ENCODE measurements at regions not wholly inside any gene's neighbourhood (a gene's known extent, or its start where the extent isn't known, plus 50 kb on each side); places are given as distances from the start of the nearest gene placed in this dataset.

DNA sequence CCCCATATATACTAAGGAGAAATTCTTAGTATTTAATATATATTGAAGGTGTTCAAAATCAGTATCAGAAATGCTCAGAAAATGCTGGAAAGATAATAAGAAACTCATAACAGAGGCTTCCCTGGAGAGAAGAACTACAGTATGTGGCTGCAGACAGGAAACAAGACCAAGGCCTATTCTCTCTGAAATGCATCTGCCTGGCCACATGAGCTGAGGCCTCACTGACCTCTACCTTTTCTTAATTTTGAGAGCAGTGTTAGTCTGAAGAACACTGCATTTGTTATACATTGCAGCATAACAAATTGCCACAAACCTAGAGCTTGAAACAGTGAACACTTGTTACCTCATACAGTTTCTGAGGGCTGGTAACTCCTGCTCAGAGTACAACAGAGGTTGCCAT is 133.4 kb upstream of the SPEF2 start:
- no peak for DNase-seq
- no peak overlapping the region for H3K9ac ChIP-seq (ENCODE audit: low read length)
- no peak overlapping the region for H3K4me3 ChIP-seq (ENCODE audit: low read length)

DNA sequence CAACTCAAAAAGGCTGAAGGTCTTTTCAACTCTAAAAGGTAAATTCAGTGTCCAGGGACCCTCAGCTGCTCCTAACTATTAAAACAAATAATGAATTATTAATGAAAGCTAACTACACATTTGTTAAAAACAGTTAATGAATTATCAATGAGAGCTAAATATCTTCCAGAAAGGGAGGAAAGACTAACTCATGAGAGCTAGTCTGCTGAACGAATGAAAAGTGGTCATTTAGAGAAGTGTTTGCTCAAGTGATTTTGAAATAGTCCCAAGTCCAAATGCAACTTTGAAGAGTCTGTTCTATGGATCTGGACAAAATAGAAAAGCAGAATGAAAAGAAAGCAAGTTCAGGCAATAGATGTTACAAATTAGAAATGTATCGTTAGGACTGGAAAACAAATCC is 133.9 kb upstream of the SPEF2 start:
- H3K36me3 ChIP-seq (replicated peaks; ENCODE audit: insufficient read depth, low read length) = no peaks in the 10 kb centered on the region
- TF ChIP-seq, protein P1, sequence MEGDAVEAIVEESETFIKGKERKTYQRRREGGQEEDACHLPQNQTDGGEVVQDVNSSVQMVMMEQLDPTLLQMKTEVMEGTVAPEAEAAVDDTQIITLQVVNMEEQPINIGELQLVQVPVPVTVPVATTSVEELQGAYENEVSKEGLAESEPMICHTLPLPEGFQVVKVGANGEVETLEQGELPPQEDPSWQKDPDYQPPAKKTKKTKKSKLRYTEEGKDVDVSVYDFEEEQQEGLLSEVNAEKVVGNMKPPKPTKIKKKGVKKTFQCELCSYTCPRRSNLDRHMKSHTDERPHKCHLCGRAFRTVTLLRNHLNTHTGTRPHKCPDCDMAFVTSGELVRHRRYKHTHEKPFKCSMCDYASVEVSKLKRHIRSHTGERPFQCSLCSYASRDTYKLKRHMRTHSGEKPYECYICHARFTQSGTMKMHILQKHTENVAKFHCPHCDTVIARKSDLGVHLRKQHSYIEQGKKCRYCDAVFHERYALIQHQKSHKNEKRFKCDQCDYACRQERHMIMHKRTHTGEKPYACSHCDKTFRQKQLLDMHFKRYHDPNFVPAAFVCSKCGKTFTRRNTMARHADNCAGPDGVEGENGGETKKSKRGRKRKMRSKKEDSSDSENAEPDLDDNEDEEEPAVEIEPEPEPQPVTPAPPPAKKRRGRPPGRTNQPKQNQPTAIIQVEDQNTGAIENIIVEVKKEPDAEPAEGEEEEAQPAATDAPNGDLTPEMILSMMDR (IDR thresholded peaks at IDR 0.05; ENCODE audit: low read length) = no peak
- TF ChIP-seq EZH2 (optimal IDR thresholded peaks at IDR 0.05; ENCODE audit: low read depth, low read length) (no peak), EZH2phosphoT487 (IDR thresholded peaks at IDR 0.05; ENCODE audit: low read length) (no peak)
- no peaks in the 10 kb centered on the region for H4K20me1 ChIP-seq (ENCODE audit: insufficient read depth, low read length)
- peaks cover 10% of the 10 kb centered on the region for H3K4me1 ChIP-seq (ENCODE audit: low read length)
- no peak overlapping the region for H3K27ac ChIP-seq (ENCODE audit: low read length)
- H3K4me2 ChIP-seq (ENCODE audit: low read depth, low read length) = no peak overlapping the region
- H3K9me3 ChIP-seq (replicated peaks; ENCODE audit: insufficient read depth, low read length) = no peaks in the 10 kb centered on the region
- no peaks in the 10 kb centered on the region for H3F3A ChIP-seq (ENCODE audit: insufficient read depth, low read length)
- no peak overlapping the region for H3K4me3 ChIP-seq (ENCODE audit: low read length)
- no peak for DNase-seq
- H3K27me3 ChIP-seq (replicated peaks; ENCODE audit: insufficient read depth, low read length) = no peaks in the 10 kb centered on the region
- no peaks in the 10 kb centered on the region for H3K79me2 ChIP-seq (ENCODE audit: low read length)
- no peak overlapping the region for H2AFZ ChIP-seq (ENCODE audit: low read length)
- no peaks in the 10 kb centered on the region for H3K9me2 ChIP-seq (replicated peaks; ENCODE audit: insufficient read depth, low read length)
- H3K9ac ChIP-seq (ENCODE audit: low read length) = no peak overlapping the region

More for the DNA sequence above, 133.4 kb upstream of the SPEF2 start:
- Histone ChIP-seq H3F3A (ENCODE audit: insufficient read depth, low read length) (no peaks in the 10 kb centered on the region), H2AFZ (ENCODE audit: low read length) (no peak overlapping the region), H3K27ac (ENCODE audit: low read length) (no peak overlapping the region), H3K9me3 (replicated peaks; ENCODE audit: insufficient read depth, low read length) (no peaks in the 10 kb centered on the region), H3K9me2 (replicated peaks; ENCODE audit: insufficient read depth, low read length) (no peaks in the 10 kb centered on the region), H3K27me3 (replicated peaks; ENCODE audit: insufficient read depth, low read length) (no peaks in the 10 kb centered on the region), H3K4me2 (ENCODE audit: low read depth, low read length) (no peak overlapping the region), H3K4me1 (ENCODE audit: low read length) (peaks cover 6% of the 10 kb centered on the region; the same call in 1 of the 2 replicates), H3K36me3 (replicated peaks; ENCODE audit: insufficient read depth, low read length) (no peaks in the 10 kb centered on the region), H3K79me2 (ENCODE audit: low read length) (no peaks in the 10 kb centered on the region), H4K20me1 (ENCODE audit: insufficient read depth, low read length) (no peaks in the 10 kb centered on the region)
- TF ChIP-seq EZH2phosphoT487 (IDR thresholded peaks at IDR 0.05; ENCODE audit: low read length) (no peak), EZH2 (optimal IDR thresholded peaks at IDR 0.05; ENCODE audit: low read depth, low read length) (no peak)
- TF ChIP-seq, protein P1 (IDR thresholded peaks at IDR 0.05; ENCODE audit: low read length) = no peak

DNA sequence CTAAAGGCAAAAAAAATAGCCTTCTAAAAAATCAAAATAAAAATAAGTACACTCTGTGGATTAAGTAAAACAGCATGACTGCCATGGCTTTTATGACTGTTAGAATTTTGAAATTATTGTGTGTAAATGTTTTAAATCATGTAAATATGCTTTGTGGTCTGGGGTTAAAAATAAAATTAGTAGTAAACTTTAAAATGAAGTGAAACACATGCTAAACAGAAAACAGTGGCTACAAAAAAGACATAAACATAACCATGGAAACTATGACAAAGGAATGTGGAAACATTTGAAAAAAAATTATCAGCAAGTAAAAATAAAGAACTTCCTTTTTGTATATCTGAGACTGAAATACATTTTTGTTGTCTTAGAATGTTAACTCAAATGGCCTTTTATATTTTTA is 134.5 kb upstream of the SPEF2 start:
- H4K20me1 ChIP-seq (ENCODE audit: insufficient read depth, low read length) = no peaks in the 10 kb centered on the region
- H3K9me2 ChIP-seq (replicated peaks; ENCODE audit: insufficient read depth, low read length) = no peaks in the 10 kb centered on the region
- H3K9ac ChIP-seq (ENCODE audit: low read length) = no peak overlapping the region
- H3K9me3 ChIP-seq (replicated peaks; ENCODE audit: insufficient read depth, low read length) = no peaks in the 10 kb centered on the region
- no peaks in the 10 kb centered on the region for H3F3A ChIP-seq (ENCODE audit: insufficient read depth, low read length)
- no peak for DNase-seq
- H2AFZ ChIP-seq (ENCODE audit: low read length) = no peak overlapping the region
- H3K4me1 ChIP-seq (ENCODE audit: low read length) = peaks cover 11% of the 10 kb centered on the region
- H3K4me3 ChIP-seq (ENCODE audit: low read length) = no peak overlapping the region
- H3K79me2 ChIP-seq (ENCODE audit: low read length) = no peaks in the 10 kb centered on the region
- no peak overlapping the region for H3K27ac ChIP-seq (ENCODE audit: low read length)
- no peaks in the 10 kb centered on the region for H3K27me3 ChIP-seq (replicated peaks; ENCODE audit: insufficient read depth, low read length)
- H3K36me3 ChIP-seq (replicated peaks; ENCODE audit: insufficient read depth, low read length) = no peaks in the 10 kb centered on the region
- no peak overlapping the region for H3K4me2 ChIP-seq (ENCODE audit: low read depth, low read length)
- TF ChIP-seq EZH2 (optimal IDR thresholded peaks at IDR 0.05; ENCODE audit: low read depth, low read length) (no peak), EZH2phosphoT487 (IDR thresholded peaks at IDR 0.05; ENCODE audit: low read length) (no peak)
- TF ChIP-seq, protein P1 (IDR thresholded peaks at IDR 0.05; ENCODE audit: low read length) = no peak
